ENCODE measurements at regions not wholly inside any gene's neighbourhood (a gene's known extent, or its start where the extent isn't known, plus 50 kb on each side); places are given as distances from the start of the nearest gene placed in this dataset.

DNA sequence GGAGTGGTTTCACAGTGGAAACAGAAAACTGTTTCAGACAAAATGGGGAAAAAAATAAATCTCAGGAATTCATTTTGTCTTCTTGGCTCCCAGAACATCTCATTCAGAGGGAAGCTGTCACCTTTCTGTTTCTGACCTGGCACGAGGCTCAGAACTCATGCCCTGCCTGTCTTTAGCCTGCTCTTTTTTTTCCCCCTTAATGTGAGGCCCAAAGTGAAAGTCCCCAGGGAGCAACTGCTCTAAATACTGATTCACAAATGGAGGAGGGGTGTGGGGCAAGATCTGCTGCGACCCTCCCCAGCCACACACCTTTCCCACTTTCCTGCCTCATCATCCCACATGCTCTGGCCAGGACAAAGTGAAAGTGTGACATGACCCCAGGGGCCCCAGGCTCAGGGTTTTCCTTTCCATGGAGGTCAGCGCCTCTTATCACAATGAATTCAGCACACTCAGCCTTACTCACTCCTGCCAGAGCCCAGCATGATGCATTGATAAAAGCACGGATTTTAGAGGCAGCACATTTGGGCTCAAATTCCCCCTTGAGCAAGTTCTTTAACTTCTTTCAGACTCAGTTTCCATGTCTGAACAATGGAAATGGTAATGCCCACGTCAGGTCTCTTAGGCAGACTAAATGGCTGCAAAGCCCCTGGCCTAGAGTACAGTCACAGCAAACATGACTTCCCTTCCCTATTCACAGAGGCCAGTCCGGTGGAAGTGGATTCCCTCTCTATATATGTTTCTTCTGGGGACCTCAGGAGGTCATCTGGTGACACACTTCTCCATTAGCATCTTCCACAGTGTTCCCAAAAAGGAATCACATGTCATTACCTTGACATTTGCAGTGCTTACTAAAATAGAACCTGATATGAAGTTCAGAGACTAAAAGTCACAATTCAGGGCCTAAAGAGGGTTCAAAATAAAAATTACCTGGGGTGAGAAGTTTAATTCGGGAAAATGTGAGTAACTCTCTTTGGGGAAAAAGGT, 55.3 kb upstream of the TMEM163 start (continued):
- TF ChIP-seq, protein P1, sequence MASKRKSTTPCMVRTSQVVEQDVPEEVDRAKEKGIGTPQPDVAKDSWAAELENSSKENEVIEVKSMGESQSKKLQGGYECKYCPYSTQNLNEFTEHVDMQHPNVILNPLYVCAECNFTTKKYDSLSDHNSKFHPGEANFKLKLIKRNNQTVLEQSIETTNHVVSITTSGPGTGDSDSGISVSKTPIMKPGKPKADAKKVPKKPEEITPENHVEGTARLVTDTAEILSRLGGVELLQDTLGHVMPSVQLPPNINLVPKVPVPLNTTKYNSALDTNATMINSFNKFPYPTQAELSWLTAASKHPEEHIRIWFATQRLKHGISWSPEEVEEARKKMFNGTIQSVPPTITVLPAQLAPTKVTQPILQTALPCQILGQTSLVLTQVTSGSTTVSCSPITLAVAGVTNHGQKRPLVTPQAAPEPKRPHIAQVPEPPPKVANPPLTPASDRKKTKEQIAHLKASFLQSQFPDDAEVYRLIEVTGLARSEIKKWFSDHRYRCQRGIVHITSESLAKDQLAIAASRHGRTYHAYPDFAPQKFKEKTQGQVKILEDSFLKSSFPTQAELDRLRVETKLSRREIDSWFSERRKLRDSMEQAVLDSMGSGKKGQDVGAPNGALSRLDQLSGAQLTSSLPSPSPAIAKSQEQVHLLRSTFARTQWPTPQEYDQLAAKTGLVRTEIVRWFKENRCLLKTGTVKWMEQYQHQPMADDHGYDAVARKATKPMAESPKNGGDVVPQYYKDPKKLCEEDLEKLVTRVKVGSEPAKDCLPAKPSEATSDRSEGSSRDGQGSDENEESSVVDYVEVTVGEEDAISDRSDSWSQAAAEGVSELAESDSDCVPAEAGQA (IDR thresholded peaks at IDR 0.05; ENCODE audit: low read depth): no peak
- TF ChIP-seq, protein P1 (CRISPR knock-in tag; IDR thresholded peaks at IDR 0.05; ENCODE audit: borderline replicate concordance): no peak
- TF ChIP-seq POGZ (CRISPR knock-in tag; IDR thresholded peaks at IDR 0.05): no peak
- TF ChIP-seq, protein P2, sequence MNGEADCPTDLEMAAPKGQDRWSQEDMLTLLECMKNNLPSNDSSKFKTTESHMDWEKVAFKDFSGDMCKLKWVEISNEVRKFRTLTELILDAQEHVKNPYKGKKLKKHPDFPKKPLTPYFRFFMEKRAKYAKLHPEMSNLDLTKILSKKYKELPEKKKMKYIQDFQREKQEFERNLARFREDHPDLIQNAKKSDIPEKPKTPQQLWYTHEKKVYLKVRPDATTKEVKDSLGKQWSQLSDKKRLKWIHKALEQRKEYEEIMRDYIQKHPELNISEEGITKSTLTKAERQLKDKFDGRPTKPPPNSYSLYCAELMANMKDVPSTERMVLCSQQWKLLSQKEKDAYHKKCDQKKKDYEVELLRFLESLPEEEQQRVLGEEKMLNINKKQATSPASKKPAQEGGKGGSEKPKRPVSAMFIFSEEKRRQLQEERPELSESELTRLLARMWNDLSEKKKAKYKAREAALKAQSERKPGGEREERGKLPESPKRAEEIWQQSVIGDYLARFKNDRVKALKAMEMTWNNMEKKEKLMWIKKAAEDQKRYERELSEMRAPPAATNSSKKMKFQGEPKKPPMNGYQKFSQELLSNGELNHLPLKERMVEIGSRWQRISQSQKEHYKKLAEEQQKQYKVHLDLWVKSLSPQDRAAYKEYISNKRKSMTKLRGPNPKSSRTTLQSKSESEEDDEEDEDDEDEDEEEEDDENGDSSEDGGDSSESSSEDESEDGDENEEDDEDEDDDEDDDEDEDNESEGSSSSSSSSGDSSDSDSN (CRISPR knock-in tag; IDR thresholded peaks at IDR 0.05): no peak
- TF ChIP-seq ZNF761 (CRISPR knock-in tag; conservative IDR thresholded peaks at IDR 0.05): no peak
- no peak for TF ChIP-seq HNRNPH1 (optimal IDR thresholded peaks at IDR 0.05; ENCODE audit: low read depth, low read length)
- TF ChIP-seq ZNF383 (CRISPR knock-in tag; IDR thresholded peaks at IDR 0.05; ENCODE audit: borderline replicate concordance): no peak
